ENCODE measurements at regions not wholly inside any gene's neighbourhood (a gene's known extent, or its start where the extent isn't known, plus 50 kb on each side); places are given as distances from the start of the nearest gene placed in this dataset.

- Histone ChIP-seq H3K4me1 (ENCODE audit: control insufficient read depth, insufficient read depth, low read length) (no peaks in the 10 kb centered on the region), H3K27me3 (ENCODE audit: control insufficient read depth, insufficient read depth, low read length) (no peaks in the 10 kb centered on the region), H3K9ac (ENCODE audit: low read depth, low read length) (no peak overlapping the region), H3K9me3 (replicated peaks; ENCODE audit: low read length) (no peaks in the 10 kb centered on the region), H3K36me3 (ENCODE audit: insufficient read depth, low read length) (no peaks in the 10 kb centered on the region), H3K4me2 (ENCODE audit: low read length) (no peak overlapping the region), H3K4me3 (ENCODE audit: low read length) (no peak overlapping the region)
Observed at GRCh38 chr2:113838744-113839444, 51.0 kb upstream of the ACTR3 start.

- no peaks in the 10 kb centered on the region for H3K27me3 ChIP-seq (ENCODE audit: control insufficient read depth, insufficient read depth, low read length)
- no peak overlapping the region for H3K4me3 ChIP-seq (ENCODE audit: low read length)
- no peak overlapping the region for H3K4me2 ChIP-seq (ENCODE audit: low read length)
- H3K36me3 ChIP-seq (ENCODE audit: insufficient read depth, low read length), result no peaks in the 10 kb centered on the region
- no peak overlapping the region for H3K9ac ChIP-seq (ENCODE audit: low read depth, low read length)
- no peaks in the 10 kb centered on the region for H3K4me1 ChIP-seq (ENCODE audit: control insufficient read depth, insufficient read depth, low read length)
- no peaks in the 10 kb centered on the region for H3K9me3 ChIP-seq (replicated peaks; ENCODE audit: low read length)
Observed at GRCh38 chr2:113838277-113838676, 51.6 kb upstream of the ACTR3 start.

GRCh38 chr2:113834051-113834730, 55.7 kb upstream of the ACTR3 start:
- Histone ChIP-seq H3K36me3 (ENCODE audit: insufficient read depth, low read length) (no peaks in the 10 kb centered on the region), H3K27me3 (ENCODE audit: control insufficient read depth, insufficient read depth, low read length) (no peaks in the 10 kb centered on the region), H3K4me3 (ENCODE audit: low read length) (no peak overlapping the region), H3K9me3 (replicated peaks; ENCODE audit: low read length) (no peaks in the 10 kb centered on the region), H3K4me2 (ENCODE audit: low read length) (no peak overlapping the region), H3K4me1 (ENCODE audit: control insufficient read depth, insufficient read depth, low read length) (peaks cover 8% of the 10 kb centered on the region), H3K9ac (ENCODE audit: low read depth, low read length) (no peak overlapping the region)

GRCh38 chr2:113832795-113833290, 57.0 kb upstream of the ACTR3 start:
- no peak overlapping the region for H3K4me3 ChIP-seq (ENCODE audit: low read length)
- H3K27me3 ChIP-seq (ENCODE audit: control insufficient read depth, insufficient read depth, low read length), result no peaks in the 10 kb centered on the region
- H3K36me3 ChIP-seq (ENCODE audit: insufficient read depth, low read length), result no peaks in the 10 kb centered on the region
- no peak overlapping the region for H3K4me2 ChIP-seq (ENCODE audit: low read length)
- H3K9ac ChIP-seq (ENCODE audit: low read depth, low read length), result no peak overlapping the region
- peaks cover 8% of the 10 kb centered on the region for H3K4me1 ChIP-seq (ENCODE audit: control insufficient read depth, insufficient read depth, low read length)
- H3K9me3 ChIP-seq (replicated peaks; ENCODE audit: low read length), result no peaks in the 10 kb centered on the region

GRCh38 chr2:113831161-113831560, 58.7 kb upstream of the ACTR3 start:
- Histone ChIP-seq H3K36me3 (ENCODE audit: insufficient read depth, low read length) (no peaks in the 10 kb centered on the region), H3K9me3 (replicated peaks; ENCODE audit: low read length) (no peaks in the 10 kb centered on the region), H3K9ac (ENCODE audit: low read depth, low read length) (no peak overlapping the region), H3K4me1 (ENCODE audit: control insufficient read depth, insufficient read depth, low read length) (peaks cover 8% of the 10 kb centered on the region), H3K4me2 (ENCODE audit: low read length) (no peak overlapping the region), H3K27me3 (ENCODE audit: control insufficient read depth, insufficient read depth, low read length) (no peaks in the 10 kb centered on the region), H3K4me3 (ENCODE audit: low read length) (no peak overlapping the region)

GRCh38 chr2:113829761-113830160, 60.1 kb upstream of the ACTR3 start:
- H3K4me2 ChIP-seq (ENCODE audit: low read length), result no peak overlapping the region

GRCh38 chr2:113829270-113829669, 60.6 kb upstream of the ACTR3 start:
- no peaks in the 10 kb centered on the region for H3K36me3 ChIP-seq (ENCODE audit: insufficient read depth, low read length)
- no peak overlapping the region for H3K4me3 ChIP-seq (ENCODE audit: low read length)
- no peak overlapping the region for H3K9ac ChIP-seq (ENCODE audit: low read depth, low read length)
- no peaks in the 10 kb centered on the region for H3K27me3 ChIP-seq (ENCODE audit: control insufficient read depth, insufficient read depth, low read length)
- no peak overlapping the region for H3K4me2 ChIP-seq (ENCODE audit: low read length)
- H3K4me1 ChIP-seq (ENCODE audit: control insufficient read depth, insufficient read depth, low read length), result peaks cover 8% of the 10 kb centered on the region
- H3K9me3 ChIP-seq (replicated peaks; ENCODE audit: low read length), result no peaks in the 10 kb centered on the region

More at GRCh38 chr2:113829761-113830160, 60.1 kb upstream of the ACTR3 start:
- peaks cover 8% of the 10 kb centered on the region for H3K4me1 ChIP-seq (ENCODE audit: control insufficient read depth, insufficient read depth, low read length)
- H3K36me3 ChIP-seq (ENCODE audit: insufficient read depth, low read length), result no peaks in the 10 kb centered on the region
- H3K27me3 ChIP-seq (ENCODE audit: control insufficient read depth, insufficient read depth, low read length), result no peaks in the 10 kb centered on the region
- H3K9ac ChIP-seq (ENCODE audit: low read depth, low read length), result no peak overlapping the region
- H3K4me3 ChIP-seq (ENCODE audit: low read length), result no peak overlapping the region
- H3K9me3 ChIP-seq (replicated peaks; ENCODE audit: low read length), result no peaks in the 10 kb centered on the region

- Histone ChIP-seq H3K9ac (ENCODE audit: low read depth, low read length) (no peak overlapping the region), H3K9me3 (replicated peaks; ENCODE audit: low read length) (no peaks in the 10 kb centered on the region), H3K36me3 (ENCODE audit: insufficient read depth, low read length) (no peaks in the 10 kb centered on the region), H3K27me3 (ENCODE audit: control insufficient read depth, insufficient read depth, low read length) (no peaks in the 10 kb centered on the region), H3K4me3 (ENCODE audit: low read length) (no peak overlapping the region), H3K4me1 (ENCODE audit: control insufficient read depth, insufficient read depth, low read length) (peaks cover 8% of the 10 kb centered on the region), H3K4me2 (ENCODE audit: low read length) (no peak overlapping the region)
Observed at GRCh38 chr2:113828049-113828742, 61.7 kb upstream of the ACTR3 start.

GRCh38 chr2:113827426-113827825, 62.5 kb upstream of the ACTR3 start:
- H3K4me2 ChIP-seq (ENCODE audit: low read length), result no peak overlapping the region
- H3K36me3 ChIP-seq (ENCODE audit: insufficient read depth, low read length), result no peaks in the 10 kb centered on the region
- no peak overlapping the region for H3K9ac ChIP-seq (ENCODE audit: low read depth, low read length)
- H3K4me1 ChIP-seq (ENCODE audit: control insufficient read depth, insufficient read depth, low read length), result peaks cover 8% of the 10 kb centered on the region
- H3K4me3 ChIP-seq (ENCODE audit: low read length), result no peak overlapping the region
- no peaks in the 10 kb centered on the region for H3K9me3 ChIP-seq (replicated peaks; ENCODE audit: low read length)
- H3K27me3 ChIP-seq (ENCODE audit: control insufficient read depth, insufficient read depth, low read length), result no peaks in the 10 kb centered on the region

GRCh38 chr2:113826346-113827285, 63.3 kb upstream of the ACTR3 start:
- Histone ChIP-seq H3K4me1 (ENCODE audit: control insufficient read depth, insufficient read depth, low read length) (peaks cover 8% of the 10 kb centered on the region), H3K27me3 (ENCODE audit: control insufficient read depth, insufficient read depth, low read length) (no peaks in the 10 kb centered on the region), H3K9me3 (replicated peaks; ENCODE audit: low read length) (no peaks in the 10 kb centered on the region)

More at GRCh38 chr2:113826346-113827285, 63.3 kb upstream of the ACTR3 start:
- Histone ChIP-seq H3K9ac (ENCODE audit: low read depth, low read length) (no peak overlapping the region), H3K36me3 (ENCODE audit: insufficient read depth, low read length) (no peaks in the 10 kb centered on the region), H3K4me3 (ENCODE audit: low read length) (no peak overlapping the region), H3K4me2 (ENCODE audit: low read length) (no peak overlapping the region)
